A549 (cell line): ENCODE measurements at regions not wholly inside any gene's neighbourhood (a gene's known extent, or its start where the extent isn't known, plus 50 kb on each side); places are given as distances from the start of the nearest gene placed in this dataset.

Source experiments
- ATAC-seq, 2 experiments: fragments of 200-7000 bp in 1 of 2; fragments of >200 bp in 1 of 2; cut with Nextera tagmentation in 1 of 2; cut with Tn5 transposase in 1 of 2; 3 replicates each; pipeline versions ENCODE4 v1.8.0 to v1.9.1; 2018 to 2020; ENCODE audit warnings: mild to moderate bottlenecking in 1 of 2, moderate library complexity in 1 of 2
- CTCF ChIA-PET: fragments of 300-600 bp; sonication (Branson Sonifier 250); formaldehyde crosslinking; extraction: SDS; loops from one replicate; lab custom pipeline; 2021; ENCODE audit warnings: antibody characterized with exemption, inconsistent platforms; lab: Yijun Ruan, JAX
- POLR2A ChIA-PET: fragments of 350-600 bp; formaldehyde crosslinking; extraction: SDS; loops from one replicate; lab custom pipeline; 2021; ENCODE audit warnings: antibody characterized with exemption, inconsistent platforms; lab: Yijun Ruan, JAX
- DNase-seq, 2 experiments: peaks; one replicate each; pipeline versions ENCODE4 v3.0.0 to v3.0.0-alpha.2; 2011 to 2016; ENCODE audit warnings: low read depth in 1 of 2, low spot score in 1 of 2
- FAIRE-seq: peaks from 2 replicates; lab custom pipeline; 2011; peaks lifted over from hg19 to GRCh38; lab: Jason Lieb, UNC
- H3K27ac ChIP-seq, 2 experiments: fragments of >200 bp; sonication (Bioruptor Twin); formaldehyde crosslinking; 3 replicates each; pipeline ENCODE4 v1.5.1; 2016 to 2017
- H3K4me1 ChIP-seq: fragments of >200 bp; sonication (Bioruptor Twin); formaldehyde crosslinking; 3 replicates; pipeline ENCODE4 v1.6.1; 2016
- H3K4me2 ChIP-seq: fragments of >200 bp; sonication (Bioruptor Twin); formaldehyde crosslinking; 3 replicates; pipeline ENCODE4 v1.6.1; 2016
- H3K4me3 ChIP-seq: fragments of >200 bp; sonication (Bioruptor Twin); formaldehyde crosslinking; 3 replicates; pipeline ENCODE4 v1.5.1; 2016
- H3K9me3 ChIP-seq: fragments of >200 bp; sonication (Bioruptor Twin); formaldehyde crosslinking; 3 replicates; pipeline ENCODE4 v1.6.1; 2016
- BCL3 ChIP-seq: fragments of >200 bp; sonication (Bioruptor Twin); formaldehyde crosslinking; IDR thresholded peaks from 3 replicates; pipeline ENCODE4 v1.6.1; 2016
- CHD2 ChIP-seq: fragments of 150-350 bp; IDR thresholded peaks from 2 replicates; pipeline ENCODE4 v1.6.1; 2014; ENCODE audit warnings: low read length; ENCODE audit not compliant: partially characterized antibody
- CTCF ChIP-seq: fragments of >200 bp; sonication (Bioruptor Twin); formaldehyde crosslinking; IDR thresholded peaks from 3 replicates; pipeline ENCODE4 v1.5.1; 2016
- EHF ChIP-seq: fragments of 250-450 bp; sonication (Bioruptor Pico); IDR thresholded peaks from 2 replicates; pipeline ENCODE4 v1.5.0; 2020; ENCODE audit warnings: mild to moderate bottlenecking
- ELK1 ChIP-seq: fragments of 150-350 bp; IDR thresholded peaks from 2 replicates; pipeline ENCODE4 v1.6.1; 2014; ENCODE audit warnings: low read depth, mild to moderate bottlenecking, low read length
- EP300 ChIP-seq, 2 experiments: fragments of >200 bp; sonication (Bioruptor Twin); formaldehyde crosslinking; IDR thresholded peaks; 2 replicates in 1 of 2; 3 replicates in 1 of 2; pipeline ENCODE4 v1.6.1; 2016 to 2017
- HES2 ChIP-seq: fragments of >200 bp; sonication (Bioruptor Twin); formaldehyde crosslinking; IDR thresholded peaks from 2 replicates; pipeline ENCODE4 v1.6.1; 2016
- HOXB5 ChIP-seq: fragments of 250-450 bp; sonication (Bioruptor Pico); IDR thresholded peaks from 2 replicates; pipeline ENCODE4 v1.5.0; 2020; ENCODE audit warnings: mild to moderate bottlenecking, moderate library complexity
- JUN ChIP-seq, 2 experiments: fragments of >200 bp; sonication (Bioruptor Twin); formaldehyde crosslinking; IDR thresholded peaks; 2 replicates in 1 of 2; 3 replicates in 1 of 2; pipeline ENCODE4 v1.6.1; 2016 to 2017
- KDM5A ChIP-seq: fragments of 200-600 bp; sonication (generic); IDR thresholded peaks from 2 replicates; pipeline ENCODE4 v1.6.1; 2016; ENCODE audit warnings: antibody characterized with exemption, mild to moderate bottlenecking
- MAFK ChIP-seq: fragments of 450-650 bp; IDR thresholded peaks from 2 replicates; pipeline ENCODE4 v1.6.1; 2014; ENCODE audit not compliant: partially characterized antibody
- MYC ChIP-seq: IDR thresholded peaks from 2 replicates; pipeline ENCODE4 v1.6.1; 2012; ENCODE audit warnings: mild to moderate bottlenecking, inconsistent platforms, low read length, improper control_type of control experiment, borderline replicate concordance
- PBX3 ChIP-seq: IDR thresholded peaks from 2 replicates; pipeline ENCODE4 v1.6.1; 2012
- RAD21 ChIP-seq, 2 experiments: fragments of >200 bp in 1 of 2; sonication (Bioruptor Twin) in 1 of 2; formaldehyde crosslinking in 1 of 2; IDR thresholded peaks in 1 of 2; conservative IDR thresholded peaks in 1 of 2; 2 replicates in 1 of 2; 3 replicates in 1 of 2; pipeline ENCODE4 v1.6.1; 2012 to 2018; ENCODE audit warnings: inconsistent platforms in 1 of 2
- RFX5 ChIP-seq: fragments of 450-650 bp; IDR thresholded peaks from 2 replicates; pipeline ENCODE4 v1.7.1; 2014; ENCODE audit warnings: antibody characterized with exemption, mild to moderate bottlenecking, moderate library complexity
- ZC3H11A ChIP-seq: fragments of 450-650 bp; IDR thresholded peaks from 2 replicates; pipeline ENCODE4 v1.6.1; 2014; ENCODE audit warnings: antibody characterized with exemption, mild to moderate bottlenecking
- ZFP36 ChIP-seq: fragments of 450-650 bp; IDR thresholded peaks from 2 replicates; pipeline ENCODE4 v1.6.1; 2014; ENCODE audit warnings: borderline replicate concordance; ENCODE audit not compliant: partially characterized antibody
- ZNF302 ChIP-seq: fragments of 250-450 bp; sonication (Bioruptor Pico); IDR thresholded peaks from 2 replicates; pipeline ENCODE4 v1.9.0; 2021; ENCODE audit warnings: inconsistent platforms, mild to moderate bottlenecking, moderate library complexity
- ZSCAN20 ChIP-seq: fragments of 250-450 bp; sonication (Bioruptor Pico); IDR thresholded peaks from 2 replicates; pipeline ENCODE4 v1.8.0; 2022; ENCODE audit warnings: mild to moderate bottlenecking, moderate library complexity
- WGBS: methylation state at CpG from one replicate; pipeline ENCODE4 v1.1.6; 2017; ENCODE audit errors: missing lambda C conversion rate; 5-methylcytosine and 5-hydroxymethylcytosine counted together
- TF ChIP-seq, protein P1 (sequence below): IDR thresholded peaks from 2 replicates; pipeline ENCODE4 v1.6.1; 2012; ENCODE audit warnings: low read depth, borderline replicate concordance

GRCh38 chr2:150417278-150417677 lies 70.2 kb downstream of the RND3 start:
- WGBS: 85% methylated on average over 3 of the region's 3 CpGs
- FAIRE-seq: no peak

DNA sequence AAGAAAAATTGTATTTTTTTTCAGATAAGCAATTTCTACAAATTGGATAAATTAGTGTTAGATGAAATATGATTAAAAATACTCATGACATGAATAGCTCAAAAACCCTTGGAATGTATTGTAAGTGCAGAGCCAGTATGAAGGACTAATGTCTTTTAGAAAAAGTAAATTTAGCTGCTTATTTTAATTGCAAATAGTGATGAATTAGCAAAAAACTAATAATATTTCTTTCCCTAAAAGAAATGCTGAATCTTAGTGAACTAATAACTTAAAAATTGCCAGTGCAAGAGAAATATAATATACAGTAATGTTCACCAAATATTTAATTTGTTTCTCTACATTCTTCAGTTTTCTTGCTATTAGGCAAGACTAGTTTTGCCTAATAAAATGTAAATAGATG lies 72.4 kb downstream of the RND3 start:
- peak; percentile 64 for TF ChIP-seq MAFK
- TF ChIP-seq, protein P1, sequence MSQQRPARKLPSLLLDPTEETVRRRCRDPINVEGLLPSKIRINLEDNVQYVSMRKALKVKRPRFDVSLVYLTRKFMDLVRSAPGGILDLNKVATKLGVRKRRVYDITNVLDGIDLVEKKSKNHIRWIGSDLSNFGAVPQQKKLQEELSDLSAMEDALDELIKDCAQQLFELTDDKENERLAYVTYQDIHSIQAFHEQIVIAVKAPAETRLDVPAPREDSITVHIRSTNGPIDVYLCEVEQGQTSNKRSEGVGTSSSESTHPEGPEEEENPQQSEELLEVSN: no peak
- TF ChIP-seq, all 56 proteins: peak for 1
- Histone ChIP-seq H3K27ac (no peak overlapping the region), H3K4me2 (no peak overlapping the region), H3K9me3 (no peaks in the 10 kb centered on the region), H3K4me3 (no peak overlapping the region), H3K4me1 (peaks cover 21% of the 10 kb centered on the region)
- FAIRE-seq (no peak), DNase-seq (no peak), ATAC-seq (no peak)
- ChIA-PET CTCF (interaction anchor here (0.6 to 0.7 kb wide), 2 partner anchors 777 to 859 kb away, joined by 3 to 4 read pairs; no protein-coding TSS in a partner anchor), POLR2A (no interaction called here)

More at GRCh38 chr2:150417278-150417677, 70.2 kb downstream of the RND3 start:
- Histone ChIP-seq H3K4me1 (peaks cover 8% of the 10 kb centered on the region; the same call in 1 of the 3 replicates), H3K9me3 (no peaks in the 10 kb centered on the region), H3K27ac (no peak overlapping the region), H3K4me2 (no peak overlapping the region), H3K4me3 (no peak overlapping the region)
- CTCF ChIA-PET: no interaction called here
- ATAC-seq (no peak), DNase-seq (no peak)
- TF ChIP-seq BCL3 (no peak), CTCF (no peak)
- POLR2A ChIA-PET: no interaction called here

DNA sequence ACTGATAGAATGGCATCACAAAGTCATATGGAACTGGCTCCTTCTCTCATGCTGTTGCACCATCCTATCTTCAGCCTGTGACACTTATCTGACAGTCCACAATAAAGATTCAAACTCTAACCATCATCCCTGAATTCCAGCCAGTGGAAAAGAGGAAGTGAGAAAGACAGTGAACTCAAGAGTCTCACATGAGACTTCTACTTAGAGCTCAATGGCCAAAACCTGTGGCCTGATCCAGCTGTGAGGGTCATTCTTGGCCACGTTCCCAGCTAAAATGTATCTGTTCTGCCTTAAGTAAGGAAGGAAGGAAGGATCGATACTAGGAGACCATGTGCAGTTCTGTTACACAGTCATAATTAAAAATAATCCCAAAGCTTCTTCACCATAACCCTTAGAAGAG lies 73.6 kb downstream of the RND3 start:
- Histone ChIP-seq H3K27ac (no peak overlapping the region), H3K4me1 (peaks cover 16% of the 10 kb centered on the region), H3K9me3 (no peaks in the 10 kb centered on the region), H3K4me2 (no peak overlapping the region)
- ATAC-seq: no peak
- no peak for DNase-seq
- ChIA-PET POLR2A (no interaction called here), CTCF (no interaction called here)
- FAIRE-seq: no peak
- TF ChIP-seq MAFK: no peak
- TF ChIP-seq, protein P1: no peak
- no peak for TF ChIP-seq RAD21 (conservative IDR thresholded peaks at IDR 0.05 in 1 of 2, IDR thresholded peaks at IDR 0.05 in 1 of 2)
- no peak for TF ChIP-seq HES2
- TF ChIP-seq CHD2: no peak
- no peak for TF ChIP-seq KDM5A
- TF ChIP-seq JUN (IDR thresholded peaks at IDR 0.05): no peak
- TF ChIP-seq MYC: no peak
- TF ChIP-seq EP300 (IDR thresholded peaks at IDR 0.05): no peak
- no peak for TF ChIP-seq ELK1
- no peak for TF ChIP-seq HOXB5
- no peak for TF ChIP-seq ZC3H11A
- no peak for TF ChIP-seq RFX5
- no peak for TF ChIP-seq ZNF302
- no peak for TF ChIP-seq EHF (CRISPR knock-in tag)
- no peak for TF ChIP-seq PBX3
- no peak for TF ChIP-seq ZSCAN20 (CRISPR knock-in tag)
- TF ChIP-seq ZFP36: no peak
- TF ChIP-seq, all 56 proteins: peak for 0
- no peak overlapping the region for H3K4me3 ChIP-seq
- 83% methylated on average over 2 of the region's 2 CpGs for WGBS
